ENCODE measurements at regions not wholly inside any gene's neighbourhood (a gene's known extent, or its start where the extent isn't known, plus 50 kb on each side); places are given as distances from the start of the nearest gene placed in this dataset.

DNA sequence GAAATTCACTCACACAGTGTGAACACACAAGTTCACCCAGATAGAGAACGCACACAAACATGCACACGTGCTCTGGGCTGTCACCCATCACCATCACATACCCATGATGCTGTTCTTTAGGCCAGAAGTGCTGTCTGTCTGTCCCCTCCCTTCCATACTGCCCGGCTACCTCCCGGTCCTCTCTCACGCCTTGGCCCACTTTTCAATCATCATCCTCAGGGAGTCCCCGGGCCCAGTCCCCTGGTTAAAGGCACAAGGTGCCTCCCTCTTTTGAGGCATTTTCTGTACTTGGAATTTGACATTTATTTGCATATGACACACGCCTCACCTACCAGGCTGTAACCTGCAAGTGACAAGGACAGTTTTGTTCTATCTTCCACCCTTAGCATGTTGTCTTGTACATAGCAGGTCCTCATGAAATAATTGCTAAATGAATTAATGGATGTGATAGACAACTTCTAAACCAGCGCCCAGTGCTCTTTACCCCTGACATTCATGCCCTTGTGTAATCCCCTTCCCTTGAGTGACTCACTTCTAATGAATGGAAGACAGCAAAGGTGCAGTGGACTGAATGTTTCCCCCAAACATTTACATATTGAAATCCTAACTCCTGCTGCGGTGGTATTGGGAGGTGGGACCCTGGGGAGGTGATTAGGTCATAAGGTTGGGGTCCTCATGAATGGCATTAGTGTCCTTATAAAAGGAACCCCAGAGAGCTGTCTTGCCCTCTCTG is 73.9 kb upstream of the ADPGK start:
- 80 to 81% methylated on average over 9 of the region's 9 CpGs for WGBS, 2 donors
- intact Hi-C loops (cut with DNase I; ENCODE audit: low total_unique reads): no loop called here
- TF ChIP-seq, protein P1, sequence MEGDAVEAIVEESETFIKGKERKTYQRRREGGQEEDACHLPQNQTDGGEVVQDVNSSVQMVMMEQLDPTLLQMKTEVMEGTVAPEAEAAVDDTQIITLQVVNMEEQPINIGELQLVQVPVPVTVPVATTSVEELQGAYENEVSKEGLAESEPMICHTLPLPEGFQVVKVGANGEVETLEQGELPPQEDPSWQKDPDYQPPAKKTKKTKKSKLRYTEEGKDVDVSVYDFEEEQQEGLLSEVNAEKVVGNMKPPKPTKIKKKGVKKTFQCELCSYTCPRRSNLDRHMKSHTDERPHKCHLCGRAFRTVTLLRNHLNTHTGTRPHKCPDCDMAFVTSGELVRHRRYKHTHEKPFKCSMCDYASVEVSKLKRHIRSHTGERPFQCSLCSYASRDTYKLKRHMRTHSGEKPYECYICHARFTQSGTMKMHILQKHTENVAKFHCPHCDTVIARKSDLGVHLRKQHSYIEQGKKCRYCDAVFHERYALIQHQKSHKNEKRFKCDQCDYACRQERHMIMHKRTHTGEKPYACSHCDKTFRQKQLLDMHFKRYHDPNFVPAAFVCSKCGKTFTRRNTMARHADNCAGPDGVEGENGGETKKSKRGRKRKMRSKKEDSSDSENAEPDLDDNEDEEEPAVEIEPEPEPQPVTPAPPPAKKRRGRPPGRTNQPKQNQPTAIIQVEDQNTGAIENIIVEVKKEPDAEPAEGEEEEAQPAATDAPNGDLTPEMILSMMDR (IDR thresholded peaks at IDR 0.05): no peak
- no peak for TF ChIP-seq POLR2A (IDR thresholded peaks at IDR 0.05)
- no peak overlapping the region for H3K4me3 ChIP-seq (ENCODE audit: low read depth, poor library complexity, severe bottlenecking)
- DNase-seq (ENCODE audit: low spot score in 2 of 2): no peak

DNA sequence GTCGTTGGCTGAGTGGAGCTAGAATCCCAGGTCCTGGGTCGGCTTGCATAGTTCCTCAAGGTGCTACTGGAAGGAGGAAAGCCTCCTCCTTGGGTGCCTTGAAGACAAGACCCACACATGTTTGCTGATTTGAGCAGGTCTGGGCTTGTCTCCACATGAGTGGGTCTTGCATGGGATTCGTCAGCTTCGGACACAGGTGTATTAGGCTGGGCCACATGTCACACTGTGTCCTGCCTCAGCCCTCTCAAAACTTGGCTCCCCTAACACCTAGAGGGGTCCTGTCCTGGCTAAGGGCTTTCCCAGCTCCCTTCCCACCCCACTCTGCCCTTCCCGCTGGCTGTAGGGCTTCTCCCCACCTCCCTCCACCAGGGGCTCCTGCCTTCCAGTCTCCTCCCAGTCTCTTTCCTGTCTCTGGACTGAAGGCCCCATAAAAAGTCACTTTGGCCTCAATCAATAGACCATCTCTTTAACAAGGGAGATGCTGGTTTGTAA is 73.0 kb upstream of the ADPGK start:
- intact Hi-C loops (cut with DNase I; ENCODE audit: low total_unique reads): no loop called here
- peak in 1 of 2 donors; percentile 39 for DNase-seq (ENCODE audit: low spot score in 2 of 2)
- H3K4me3 ChIP-seq (ENCODE audit: low read depth, poor library complexity, severe bottlenecking): no peak overlapping the region
- 71 to 74% methylated on average over 5 of the region's 5 CpGs for WGBS, 2 donors
- TF ChIP-seq, protein P1 (IDR thresholded peaks at IDR 0.05): no peak
- TF ChIP-seq POLR2A (IDR thresholded peaks at IDR 0.05): no peak

DNA sequence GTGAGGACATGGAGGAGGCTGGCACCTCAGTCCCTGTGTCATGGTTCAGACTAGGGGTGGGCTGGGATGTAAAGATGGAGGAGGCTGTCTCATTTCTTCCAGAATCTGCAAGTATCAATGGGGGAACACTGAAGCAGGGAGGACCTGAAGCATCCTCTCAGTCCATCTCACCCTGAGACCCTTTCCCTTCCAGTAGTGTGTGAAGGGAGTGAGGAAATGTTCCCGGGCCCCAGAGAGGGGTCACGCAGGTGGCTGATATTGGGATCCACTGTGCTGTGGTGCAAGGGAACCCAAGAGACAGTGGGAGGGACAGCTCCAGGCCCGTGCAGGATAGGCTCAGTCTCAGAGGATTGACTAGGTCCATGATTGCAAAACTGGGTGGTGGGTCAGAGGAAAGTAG is 72.2 kb upstream of the ADPGK start:
- H3K4me3 ChIP-seq (ENCODE audit: low read depth, poor library complexity, severe bottlenecking): no peak overlapping the region
- TF ChIP-seq, protein P1 (IDR thresholded peaks at IDR 0.05): no peak
- TF ChIP-seq POLR2A (IDR thresholded peaks at IDR 0.05): no peak
- intact Hi-C loops (cut with DNase I; ENCODE audit: low total_unique reads): no loop called here
- WGBS, 2 donors: 77 to 81% methylated on average over 3 of the region's 3 CpGs
- DNase-seq (ENCODE audit: low spot score in 2 of 2): peak in 1 of 2 donors; percentile 61

DNA sequence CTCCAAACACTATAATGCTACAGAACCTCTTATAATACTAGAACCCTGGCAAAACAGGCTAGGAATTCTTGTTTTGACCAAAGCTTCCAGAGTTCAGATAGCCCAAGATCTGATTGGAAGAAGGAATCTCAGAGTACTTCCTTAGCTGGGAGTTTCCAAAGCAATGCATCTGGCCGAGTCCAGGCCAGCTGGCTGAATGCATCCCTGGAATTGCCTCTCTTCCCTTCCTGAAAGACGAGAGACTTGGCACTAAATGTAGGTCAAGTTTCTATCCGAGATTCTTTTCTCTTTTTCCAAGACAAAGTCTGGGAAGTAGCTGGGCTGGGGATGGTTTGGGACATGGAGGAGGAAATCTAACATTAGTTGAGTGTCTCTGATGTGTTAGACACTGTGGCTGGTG is 68.7 kb upstream of the ADPGK start:
- intact Hi-C loops (cut with DNase I; ENCODE audit: low total_unique reads): loop anchor here (5.0 kb wide), 1 partner anchor 1305 kb away; no protein-coding TSS in a partner anchor
- DNase-seq (ENCODE audit: low spot score in 2 of 2): no peak
- no peak overlapping the region for H3K4me3 ChIP-seq (ENCODE audit: low read depth, poor library complexity, severe bottlenecking)
- 10 to 12% methylated on average over 3 of the region's 3 CpGs for WGBS, 2 donors
- TF ChIP-seq, protein P1 (IDR thresholded peaks at IDR 0.05): no peak
- TF ChIP-seq POLR2A (IDR thresholded peaks at IDR 0.05): no peak

DNA sequence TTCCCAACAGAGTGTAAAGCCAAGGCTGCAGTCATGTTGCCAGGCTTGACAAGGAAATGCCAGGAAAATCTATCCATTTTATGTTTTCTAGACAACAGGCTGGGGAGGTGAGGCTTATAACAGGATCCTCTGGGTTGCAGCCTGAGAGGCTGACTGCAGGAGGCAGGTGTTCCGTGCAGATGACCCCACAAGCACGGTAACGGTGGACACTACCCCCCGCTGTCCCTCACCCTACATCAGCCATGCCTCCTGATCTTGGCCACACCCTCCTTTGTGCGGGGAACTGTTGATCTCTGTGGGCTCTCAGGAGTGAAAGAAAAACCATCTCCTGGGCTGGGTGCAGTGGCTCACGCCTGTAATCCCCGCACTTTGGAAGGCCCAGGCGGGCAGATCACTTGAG is 68.0 kb upstream of the ADPGK start:
- 85 to 86% methylated on average over 8 of the region's 8 CpGs for WGBS, 2 donors
- no peak for TF ChIP-seq POLR2A (IDR thresholded peaks at IDR 0.05)
- TF ChIP-seq, protein P1 (IDR thresholded peaks at IDR 0.05): no peak
- no peak for DNase-seq (ENCODE audit: low spot score in 2 of 2)
- intact Hi-C loops (cut with DNase I; ENCODE audit: low total_unique reads): loop anchor here (5.0 kb wide), 1 partner anchor 1304 kb away; no protein-coding TSS in a partner anchor
- H3K4me3 ChIP-seq (ENCODE audit: low read depth, poor library complexity, severe bottlenecking): no peak overlapping the region
